DMS153 (cell line): ENCODE measurements at regions not wholly inside any gene's neighbourhood (a gene's known extent, or its start where the extent isn't known, plus 50 kb on each side); places are given as distances from the start of the nearest gene placed in this dataset.

Experiments
- DNase-seq: peaks from one replicate; lab custom pipeline; 2025; lab: John Stamatoyannopoulos, UW

DNA sequence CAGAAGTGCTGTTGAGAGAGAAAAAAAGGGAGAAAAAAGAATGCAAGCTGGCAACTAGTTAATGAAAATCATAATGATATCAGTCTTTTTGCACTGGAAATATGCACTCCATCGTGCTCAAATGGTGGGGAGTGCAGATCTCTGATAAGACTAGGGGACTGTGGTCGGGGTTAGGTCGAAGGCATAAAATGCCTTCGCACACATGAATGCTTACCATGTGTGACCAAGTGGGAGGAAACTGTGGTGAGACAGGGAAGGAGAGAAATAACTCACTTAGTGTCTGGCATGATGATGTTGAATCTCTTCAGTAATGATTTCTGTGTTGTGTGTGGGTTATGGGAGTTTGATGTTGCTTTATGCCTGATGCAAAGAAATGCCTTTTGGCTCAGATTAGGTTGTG is 358.9 kb downstream of the FBXO8 start:
- no peak for DNase-seq

GRCh38 chr4:173919861-173920260 is 363.6 kb downstream of the FBXO8 start:
- no peak for DNase-seq

DNA sequence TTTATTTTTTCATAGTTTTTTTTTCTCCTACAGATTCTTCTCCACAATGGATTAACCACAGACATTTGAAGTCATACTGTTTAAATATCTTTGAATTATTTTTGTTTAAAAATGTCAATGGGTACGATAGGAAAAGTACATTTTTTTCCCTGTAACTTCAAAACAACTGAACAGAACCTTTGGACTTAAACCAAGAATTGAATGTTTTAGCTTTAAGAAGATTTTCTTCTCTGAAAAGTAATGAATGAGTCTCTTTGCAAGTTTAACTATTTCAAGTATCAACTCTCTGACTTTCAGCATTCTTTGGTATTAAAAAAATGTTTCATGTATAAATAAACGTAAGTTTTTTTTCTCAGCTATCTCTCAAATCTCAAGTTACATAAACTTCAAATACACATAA is 364.3 kb downstream of the FBXO8 start:
- DNase-seq = no peak

GRCh38 chr4:173917255-173917960 is 366.1 kb downstream of the FBXO8 start:
- no peak for DNase-seq

DNA sequence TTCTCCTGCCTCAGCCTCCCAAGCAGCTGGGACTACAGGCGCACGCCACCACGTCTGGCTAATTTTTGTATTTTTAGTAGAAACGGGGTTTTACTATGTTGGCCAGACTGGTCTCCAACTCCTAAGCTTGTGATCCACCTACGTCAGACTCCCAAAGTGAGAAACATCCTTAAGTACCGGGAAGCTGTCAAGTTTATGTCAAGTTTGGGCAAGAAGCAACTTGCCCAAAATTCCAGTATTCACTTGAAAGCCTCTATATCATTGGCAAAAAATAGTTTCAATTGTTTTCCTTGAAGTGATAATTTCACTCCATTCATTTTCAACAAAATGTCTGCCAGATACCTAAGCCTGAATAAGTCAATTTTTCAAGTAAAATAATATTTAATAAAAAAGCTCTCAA is 370.0 kb downstream of the FBXO8 start:
- no peak for DNase-seq

GRCh38 chr4:173912384-173912783 is 371.1 kb downstream of the FBXO8 start:
- DNase-seq = no peak

DNA sequence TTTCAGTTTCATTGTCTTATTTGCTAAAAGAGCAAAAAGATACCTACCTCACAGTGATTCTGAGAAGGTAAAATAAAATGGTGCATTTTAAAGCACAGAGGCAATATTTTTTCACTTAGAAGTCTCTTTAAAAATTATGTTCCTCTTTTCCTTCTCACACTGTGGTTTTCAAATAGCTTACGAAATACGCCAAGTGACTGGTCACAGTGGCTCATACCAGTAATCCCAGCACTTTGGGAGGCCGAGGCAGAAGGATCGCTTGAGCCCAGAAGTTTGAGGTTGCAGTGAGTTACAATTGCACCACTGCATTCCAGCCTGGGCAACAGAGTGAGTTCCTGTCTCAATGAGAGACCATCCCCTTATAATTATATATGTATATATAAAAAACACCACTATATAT is 372.6 kb downstream of the FBXO8 start:
- no peak for DNase-seq

GRCh38 chr4:173909294-173909693 is 374.2 kb downstream of the FBXO8 start:
- DNase-seq = no peak

DNA sequence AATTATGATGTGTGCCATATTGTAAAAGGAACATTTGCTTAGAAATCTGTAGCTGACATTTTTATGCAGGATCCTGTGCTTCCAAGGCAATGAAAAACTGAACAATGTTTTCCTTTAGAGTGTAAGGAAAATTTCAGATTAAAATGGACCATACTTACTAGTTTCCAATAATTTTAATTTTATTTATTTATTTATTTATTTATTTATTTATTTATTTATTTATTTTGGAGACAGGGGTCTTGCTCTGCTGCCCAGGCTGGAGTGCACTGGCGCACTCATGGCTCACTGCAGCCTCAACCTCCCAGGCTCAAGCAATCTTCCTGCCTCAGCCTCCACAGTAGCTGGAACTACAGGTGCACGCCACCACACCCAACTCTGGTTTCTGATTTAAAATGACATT is 369.8 kb upstream of the HAND2 start:
- no peak for DNase-seq

DNA sequence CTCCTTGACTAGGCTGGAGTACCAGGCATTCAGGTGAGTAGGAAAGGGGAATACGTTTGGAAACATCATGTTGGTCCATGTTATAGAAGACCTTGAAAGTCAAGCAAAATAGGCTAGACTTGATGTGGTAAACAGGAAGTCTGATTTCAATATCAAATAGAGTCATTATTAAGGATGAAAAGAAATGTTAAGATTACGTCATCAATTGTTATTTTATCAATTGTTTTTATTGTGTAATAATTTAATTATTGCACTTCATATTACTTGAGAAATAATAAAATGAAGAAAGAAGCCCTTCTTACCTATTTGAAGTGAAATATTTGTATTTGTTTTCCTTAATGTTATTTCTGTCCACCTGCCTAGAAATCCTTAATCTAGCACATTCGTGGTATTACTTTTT is 361.0 kb upstream of the HAND2 start:
- no peak for DNase-seq

DNA sequence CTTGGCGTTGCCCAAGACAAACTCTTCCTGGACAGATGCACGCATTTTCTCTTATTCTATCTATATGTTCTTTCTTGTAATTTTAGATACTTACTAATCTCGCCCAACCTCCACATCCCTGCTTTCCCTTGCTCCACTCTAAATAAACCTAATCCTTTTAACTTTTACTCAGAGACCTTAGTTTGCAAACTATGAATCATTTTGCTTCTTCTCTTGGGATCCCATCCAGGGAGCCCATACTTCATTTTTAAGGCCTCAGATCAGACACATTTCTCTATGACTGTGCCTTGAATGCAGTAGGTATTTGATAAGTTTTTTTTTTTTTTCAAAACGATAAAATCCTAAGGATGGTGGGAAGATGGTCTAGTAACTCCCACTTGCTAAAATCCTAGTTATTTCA is 353.8 kb upstream of the HAND2 start:
- no peak for DNase-seq

DNA sequence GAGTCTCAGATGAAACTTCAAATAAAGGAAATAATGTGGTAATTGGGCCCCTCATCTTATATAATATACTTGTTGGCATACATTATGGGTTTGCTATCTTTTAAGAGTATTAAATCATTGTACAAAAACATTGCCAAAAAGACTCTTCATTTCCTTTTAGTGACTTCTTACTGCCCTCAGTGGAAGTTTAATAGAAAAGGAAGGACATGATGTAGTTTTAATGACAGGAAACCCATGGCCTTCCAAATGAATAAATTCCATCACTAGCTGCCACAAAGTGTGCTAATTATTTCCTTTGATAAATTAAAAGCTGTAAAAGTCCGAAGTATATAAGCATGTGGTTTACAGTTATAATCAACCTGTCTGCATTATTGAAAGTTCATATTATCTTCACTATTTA is 350.9 kb upstream of the HAND2 start:
- DNase-seq = no peak

DNA sequence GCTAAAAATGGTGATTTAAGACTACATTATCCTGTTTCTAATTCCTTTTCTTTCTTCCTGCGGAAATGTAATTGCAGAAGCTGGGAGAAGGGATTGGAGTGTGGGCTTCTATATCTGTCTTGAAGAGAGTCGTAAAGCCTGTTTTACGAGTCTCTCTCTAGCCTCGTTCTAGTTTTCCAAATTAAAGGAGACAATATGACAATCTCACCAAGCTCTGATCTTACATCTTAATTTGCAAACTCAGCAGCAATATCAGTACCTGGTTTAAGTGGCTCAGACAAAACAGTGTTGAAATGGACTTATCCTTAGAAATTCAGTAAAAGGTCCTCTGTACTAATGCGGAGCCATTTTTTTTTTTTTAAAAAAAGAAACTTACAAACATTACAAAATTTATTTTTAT is 349.5 kb upstream of the HAND2 start:
- DNase-seq = no peak

GRCh38 chr4:173878701-173879100 is 348.7 kb upstream of the HAND2 start:
- DNase-seq = no peak

DNA sequence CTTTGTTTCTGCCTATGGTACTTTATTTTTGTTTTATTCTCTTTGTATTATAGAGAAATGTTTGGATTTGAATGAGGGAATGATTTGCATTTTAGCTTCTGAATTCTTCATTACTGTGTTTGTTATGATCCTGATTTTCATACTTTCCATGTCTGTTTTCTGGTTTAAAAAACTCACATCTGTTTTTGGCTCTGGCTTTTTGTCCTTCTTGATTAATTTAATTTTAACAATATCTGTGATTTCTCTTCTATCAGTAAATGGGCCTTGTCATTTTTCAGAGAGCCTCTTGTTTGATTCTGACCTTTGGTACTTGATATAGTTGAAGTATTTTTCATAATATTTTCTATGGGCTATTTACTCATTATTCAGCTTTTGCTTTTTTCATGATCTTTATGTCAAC is 341.6 kb upstream of the HAND2 start:
- no peak for DNase-seq

- DNase-seq = no peak
Observed at GRCh38 chr4:173866322-173867026, 336.4 kb upstream of the HAND2 start.

DNA sequence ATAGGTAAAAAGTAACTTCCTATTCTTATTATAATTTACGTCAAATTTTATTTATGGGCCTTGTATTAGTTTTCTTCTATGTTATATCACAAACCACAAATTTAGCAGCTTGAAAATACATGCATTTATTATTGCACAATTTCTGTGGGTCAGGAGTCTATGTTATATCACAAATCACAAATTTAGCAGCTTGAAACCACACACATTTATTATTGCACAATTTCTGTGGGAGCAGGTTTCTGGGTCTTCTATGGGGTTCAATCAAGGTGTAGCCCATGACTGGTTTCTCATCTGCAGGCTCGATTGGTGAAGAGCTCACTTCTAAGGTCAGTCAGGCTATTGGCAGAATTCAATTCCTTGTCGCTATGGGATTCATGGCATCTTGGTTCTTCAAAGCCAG is 332.7 kb upstream of the HAND2 start:
- no peak for DNase-seq

GRCh38 chr4:173860094-173860493 is 330.1 kb upstream of the HAND2 start:
- DNase-seq = no peak

DNA sequence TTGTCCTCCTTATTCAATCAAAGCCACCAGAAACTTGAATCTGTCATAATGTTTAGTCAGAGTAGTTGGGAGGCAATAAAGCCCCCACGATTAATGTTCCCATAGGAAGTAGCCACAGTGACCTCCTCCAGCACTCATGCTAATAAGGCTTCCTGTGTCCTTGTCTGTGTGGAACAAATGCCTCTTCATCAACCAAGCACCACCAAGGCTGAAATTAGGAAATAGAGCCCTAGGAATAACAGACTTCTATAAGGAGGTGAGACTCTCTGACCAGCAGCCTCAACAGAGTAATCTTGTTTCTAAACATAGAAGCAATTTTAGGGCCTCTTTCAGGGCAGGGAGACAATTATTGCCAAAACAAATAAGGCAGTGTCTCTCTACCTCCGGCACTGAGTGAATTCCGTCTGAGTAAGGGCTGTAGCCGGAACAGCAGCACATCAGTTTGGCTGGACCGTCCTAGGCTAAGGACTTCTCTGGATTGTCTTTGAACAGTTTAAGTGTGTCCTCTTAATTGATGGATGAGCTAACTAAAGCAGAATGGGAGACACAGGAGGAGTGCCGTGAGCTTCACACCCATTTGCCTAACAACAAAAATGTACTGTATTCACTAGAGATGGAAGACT is 329.2 kb upstream of the HAND2 start:
- DNase-seq = no peak

GRCh38 chr4:173858471-173858870 is 328.4 kb upstream of the HAND2 start:
- DNase-seq = no peak

- no peak for DNase-seq
Observed at GRCh38 chr4:173857828-173858227, 327.8 kb upstream of the HAND2 start.

- no peak for DNase-seq
Observed at GRCh38 chr4:173855015-173855414, 325.0 kb upstream of the HAND2 start.

DNA sequence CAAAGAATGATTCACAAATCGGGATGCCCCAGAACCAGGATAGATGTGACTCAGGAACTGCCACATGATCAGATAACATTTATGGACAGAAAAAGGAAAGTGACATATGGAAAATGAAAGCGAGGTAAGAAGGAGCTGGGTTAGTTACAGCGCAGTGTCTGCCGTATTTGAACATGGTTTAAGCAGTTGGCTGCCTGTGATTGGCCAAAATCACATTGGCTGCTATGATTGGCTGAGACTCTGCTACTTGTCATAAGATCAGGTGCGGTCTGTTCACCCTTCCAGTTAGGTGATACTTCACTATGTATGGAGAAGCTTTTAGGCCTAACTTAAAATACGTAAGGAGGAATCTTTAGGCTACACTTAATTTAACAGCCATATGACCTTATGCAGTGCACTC is 322.7 kb upstream of the HAND2 start:
- DNase-seq = no peak

DNA sequence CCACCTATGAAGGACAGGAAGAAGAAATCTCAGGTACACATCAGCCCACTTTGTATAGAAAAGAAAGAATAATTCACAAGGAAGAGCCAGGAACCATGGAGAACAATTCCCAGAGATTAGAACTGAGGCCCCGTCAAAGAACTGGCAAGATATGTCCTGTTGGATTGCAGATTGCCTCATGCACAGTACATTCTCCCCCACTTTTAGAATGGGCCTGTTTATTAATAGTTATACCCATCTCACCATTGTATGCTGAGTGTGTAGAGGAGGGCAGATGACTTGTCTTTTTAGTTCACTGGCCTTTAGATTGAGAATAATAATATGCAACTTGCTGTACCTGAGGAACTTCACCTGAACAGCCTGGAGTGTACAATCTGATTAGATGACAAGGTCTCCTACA is 315.6 kb upstream of the HAND2 start:
- no peak for DNase-seq
